ENCODE measurements at regions not wholly inside any gene's neighbourhood (a gene's known extent, or its start where the extent isn't known, plus 50 kb on each side); places are given as distances from the start of the nearest gene placed in this dataset.

DNA sequence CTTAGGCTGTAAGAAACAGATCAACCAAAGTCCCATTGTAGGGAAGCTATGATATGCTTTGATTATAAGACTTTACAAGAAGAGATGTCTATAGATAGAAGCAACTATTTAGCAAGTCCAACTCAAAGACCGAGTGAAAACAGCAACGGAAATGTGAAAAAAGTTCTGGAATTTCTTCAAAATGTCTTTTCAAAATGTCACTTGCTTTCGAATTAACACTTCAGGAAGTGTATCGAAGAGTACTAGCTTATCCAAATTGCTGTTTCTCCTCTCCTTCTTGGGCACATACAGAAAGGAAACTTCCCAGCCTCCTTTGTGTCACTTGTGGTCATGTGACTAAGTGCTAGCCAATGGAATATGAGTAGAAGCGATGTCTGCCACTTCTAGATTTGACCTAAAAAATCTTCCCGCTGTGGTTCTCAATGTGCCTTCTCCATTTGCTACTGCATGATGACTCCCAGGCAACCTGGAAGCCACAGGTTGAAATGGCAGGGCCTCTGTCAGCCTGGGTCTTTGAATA, 89.9 kb downstream of the TSEN15 start:
- Mint-ChIP-seq H3K9me3 (ENCODE audit: low read depth, unreplicated experiment) (peaks cover 3% of the 10 kb centered on the region), H3K4me1 (ENCODE audit: low read depth, unreplicated experiment) (peaks cover 9% of the 10 kb centered on the region), H3K36me3 (ENCODE audit: insufficient read depth, unreplicated experiment) (no peaks in the 10 kb centered on the region), H3K4me3 (ENCODE audit: low read depth, unreplicated experiment) (no peak overlapping the region), H3K27me3 (ENCODE audit: unreplicated experiment) (peaks cover 10% of the 10 kb centered on the region), H3K27ac (ENCODE audit: unreplicated experiment) (no peak overlapping the region)
- no peak for DNase-seq
- intact Hi-C loops (cut with micrococcal nuclease; ENCODE audit: unreplicated experiment), result no loop called here
- BruUV-seq (replicated peaks), result no TSS peak
- TF ChIP-seq, protein P1, sequence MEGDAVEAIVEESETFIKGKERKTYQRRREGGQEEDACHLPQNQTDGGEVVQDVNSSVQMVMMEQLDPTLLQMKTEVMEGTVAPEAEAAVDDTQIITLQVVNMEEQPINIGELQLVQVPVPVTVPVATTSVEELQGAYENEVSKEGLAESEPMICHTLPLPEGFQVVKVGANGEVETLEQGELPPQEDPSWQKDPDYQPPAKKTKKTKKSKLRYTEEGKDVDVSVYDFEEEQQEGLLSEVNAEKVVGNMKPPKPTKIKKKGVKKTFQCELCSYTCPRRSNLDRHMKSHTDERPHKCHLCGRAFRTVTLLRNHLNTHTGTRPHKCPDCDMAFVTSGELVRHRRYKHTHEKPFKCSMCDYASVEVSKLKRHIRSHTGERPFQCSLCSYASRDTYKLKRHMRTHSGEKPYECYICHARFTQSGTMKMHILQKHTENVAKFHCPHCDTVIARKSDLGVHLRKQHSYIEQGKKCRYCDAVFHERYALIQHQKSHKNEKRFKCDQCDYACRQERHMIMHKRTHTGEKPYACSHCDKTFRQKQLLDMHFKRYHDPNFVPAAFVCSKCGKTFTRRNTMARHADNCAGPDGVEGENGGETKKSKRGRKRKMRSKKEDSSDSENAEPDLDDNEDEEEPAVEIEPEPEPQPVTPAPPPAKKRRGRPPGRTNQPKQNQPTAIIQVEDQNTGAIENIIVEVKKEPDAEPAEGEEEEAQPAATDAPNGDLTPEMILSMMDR (IDR thresholded peaks at IDR 0.05; ENCODE audit: unreplicated experiment), result no peak
- CTCF ChIA-PET, result no interaction called here

DNA sequence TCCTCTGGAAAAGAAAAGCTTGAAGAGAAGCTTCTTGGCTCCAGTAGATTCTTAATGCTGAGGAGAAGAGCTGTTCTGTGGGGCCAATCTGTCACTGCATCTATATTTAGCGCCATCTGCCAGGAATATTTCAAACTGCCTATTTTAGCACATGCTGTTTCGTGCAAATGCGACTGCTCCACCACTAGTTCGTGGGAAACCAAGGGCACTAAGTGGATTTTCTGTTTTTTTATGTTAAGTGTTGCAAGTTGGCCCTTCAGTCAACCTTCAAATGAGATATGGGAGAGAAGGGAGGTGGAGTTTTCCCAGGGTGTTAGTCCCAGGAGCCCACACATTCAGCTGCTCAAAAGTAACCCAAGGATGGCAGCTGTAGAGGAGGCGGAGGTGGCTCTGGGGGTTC, 91.9 kb downstream of the TSEN15 start:
- intact Hi-C loops (cut with micrococcal nuclease; ENCODE audit: unreplicated experiment), result no loop called here

DNA sequence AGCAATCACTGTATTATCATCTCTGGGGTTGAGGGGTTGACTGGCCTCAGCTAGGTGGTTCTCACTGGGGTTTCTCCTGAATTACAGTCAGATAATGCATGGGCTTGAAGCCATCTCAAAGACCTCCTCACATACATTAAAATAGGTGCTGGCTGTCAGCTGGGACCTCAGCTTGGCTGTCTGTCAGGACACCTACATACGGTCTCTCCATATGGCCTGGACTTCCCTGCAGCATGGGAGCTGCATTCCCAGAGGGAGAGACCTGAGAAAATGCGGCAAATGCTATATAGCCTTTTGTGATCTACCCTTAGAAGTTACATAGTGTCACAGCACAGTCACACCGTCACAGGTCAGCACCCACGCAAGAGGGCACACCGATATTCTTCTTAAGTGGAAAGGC, 93.6 kb downstream of the TSEN15 start:
- intact Hi-C loops (cut with micrococcal nuclease; ENCODE audit: unreplicated experiment), result loop anchor here (5.0 kb wide), 1 partner anchor 67 kb away; no protein-coding TSS in a partner anchor
- Mint-ChIP-seq H3K9me3 (ENCODE audit: low read depth, unreplicated experiment) (no peaks in the 10 kb centered on the region), H3K27me3 (ENCODE audit: unreplicated experiment) (peaks cover 10% of the 10 kb centered on the region), H3K36me3 (ENCODE audit: insufficient read depth, unreplicated experiment) (no peaks in the 10 kb centered on the region), H3K4me1 (ENCODE audit: low read depth, unreplicated experiment) (peaks cover 19% of the 10 kb centered on the region), H3K27ac (ENCODE audit: unreplicated experiment) (no peak overlapping the region), H3K4me3 (ENCODE audit: low read depth, unreplicated experiment) (no peak overlapping the region)
- CTCF ChIA-PET, result no interaction called here
- no peak for DNase-seq
- TF ChIP-seq, protein P1 (IDR thresholded peaks at IDR 0.05; ENCODE audit: unreplicated experiment), result no peak
- BruUV-seq (replicated peaks), result no TSS peak

More for the DNA sequence above, 91.9 kb downstream of the TSEN15 start:
- CTCF ChIA-PET, result no interaction called here
- H3K27ac Mint-ChIP-seq (ENCODE audit: unreplicated experiment), result no peak overlapping the region
- BruUV-seq (replicated peaks), result no TSS peak
- no peaks in the 10 kb centered on the region for H3K9me3 Mint-ChIP-seq (ENCODE audit: low read depth, unreplicated experiment)
- H3K27me3 Mint-ChIP-seq (ENCODE audit: unreplicated experiment), result peaks cover 10% of the 10 kb centered on the region
- no peak for DNase-seq
- H3K36me3 Mint-ChIP-seq (ENCODE audit: insufficient read depth, unreplicated experiment), result no peaks in the 10 kb centered on the region
- H3K4me3 Mint-ChIP-seq (ENCODE audit: low read depth, unreplicated experiment), result no peak overlapping the region
- H3K4me1 Mint-ChIP-seq (ENCODE audit: low read depth, unreplicated experiment), result peaks cover 19% of the 10 kb centered on the region
- TF ChIP-seq, protein P1 (IDR thresholded peaks at IDR 0.05; ENCODE audit: unreplicated experiment), result no peak

DNA sequence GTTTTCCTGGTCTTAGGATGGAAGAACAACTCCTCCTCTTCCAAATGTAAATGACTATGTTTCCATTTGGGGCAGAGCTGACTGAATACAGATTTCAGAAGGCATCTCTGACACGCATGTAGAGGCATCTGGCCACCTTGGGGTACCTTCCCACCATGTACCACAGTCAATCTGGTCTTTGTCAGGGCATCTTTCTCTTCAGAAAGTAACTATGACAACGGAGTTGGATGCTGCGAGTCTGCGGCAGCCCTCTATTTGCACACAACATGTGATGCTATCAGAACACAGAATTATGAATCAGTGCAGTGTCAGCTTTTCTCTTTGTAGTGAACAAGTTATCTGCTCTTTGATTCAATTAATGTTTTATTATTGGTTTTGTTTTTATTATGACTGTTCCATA, 94.7 kb downstream of the TSEN15 start:
- TF ChIP-seq, protein P1 (IDR thresholded peaks at IDR 0.05; ENCODE audit: unreplicated experiment), result no peak
- CTCF ChIA-PET, result no interaction called here
- no peak for DNase-seq
- H3K9me3 Mint-ChIP-seq (ENCODE audit: low read depth, unreplicated experiment), result no peaks in the 10 kb centered on the region
- intact Hi-C loops (cut with micrococcal nuclease; ENCODE audit: unreplicated experiment), result loop anchor here (5.0 kb wide), 1 partner anchor 66 kb away; no protein-coding TSS in a partner anchor
- BruUV-seq (replicated peaks), result no TSS peak
- no peaks in the 10 kb centered on the region for H3K36me3 Mint-ChIP-seq (ENCODE audit: insufficient read depth, unreplicated experiment)
- H3K4me1 Mint-ChIP-seq (ENCODE audit: low read depth, unreplicated experiment), result peaks cover 19% of the 10 kb centered on the region
- no peak overlapping the region for H3K27ac Mint-ChIP-seq (ENCODE audit: unreplicated experiment)
- H3K4me3 Mint-ChIP-seq (ENCODE audit: low read depth, unreplicated experiment), result no peak overlapping the region
- H3K27me3 Mint-ChIP-seq (ENCODE audit: unreplicated experiment), result peaks cover 10% of the 10 kb centered on the region

All from Calu3 (cell line).